Progenitor cell of endocrine pancreas (in vitro differentiated cells): ENCODE measurements at regions not wholly inside any gene's neighbourhood (a gene's known extent, or its start where the extent isn't known, plus 50 kb on each side); places are given as distances from the start of the nearest gene placed in this dataset.

ENCODE experiments used
- DNase-seq: peaks from one replicate; pipeline ENCODE4 v3.0.0; 2021; ENCODE audit warnings: low spot score; ENCODE audit not compliant: unreplicated experiment
- H3K27ac Mint-ChIP-seq: 2 replicates; pipeline ENCODE4 v1.8.0; 2021; ENCODE audit warnings: mild to moderate bottlenecking, moderate library complexity, mixed read lengths
- H3K27me3 Mint-ChIP-seq: 2 replicates; pipeline ENCODE4 v1.8.0; 2021; ENCODE audit warnings: mixed read lengths
- H3K36me3 Mint-ChIP-seq: 2 replicates; pipeline ENCODE4 v1.8.0; 2022; ENCODE audit warnings: mixed read lengths; ENCODE audit not compliant: insufficient read depth
- H3K4me1 Mint-ChIP-seq: 2 replicates; pipeline ENCODE4 v1.8.0; 2021; ENCODE audit warnings: low read depth, mixed read lengths
- H3K4me3 Mint-ChIP-seq: 2 replicates; pipeline ENCODE4 v1.8.0; 2021; ENCODE audit warnings: low read depth, mild to moderate bottlenecking, moderate library complexity, mixed read lengths
- H3K9me3 Mint-ChIP-seq: 2 replicates; pipeline ENCODE4 v1.8.0; 2021; ENCODE audit warnings: low read depth, mixed read lengths
- CTCF ChIP-seq: fragments of 200-600 bp; sonication (generic); IDR thresholded peaks from one replicate; pipeline ENCODE4 v1.5.0; 2021; ENCODE audit warnings: antibody characterized with exemption, mild to moderate bottlenecking; ENCODE audit not compliant: unreplicated experiment

- no peak for TF ChIP-seq CTCF
- Mint-ChIP-seq H3K27me3 (peaks cover 33% of the 10 kb centered on the region), H3K4me3 (no peak overlapping the region), H3K4me1 (peaks cover 7% of the 10 kb centered on the region), H3K27ac (no peak overlapping the region), H3K36me3 (no peaks in the 10 kb centered on the region), H3K9me3 (no peaks in the 10 kb centered on the region)
- DNase-seq: no peak
Observed at GRCh38 chr15:98524838-98525660, 123.3 kb upstream of the IGF1R start.

GRCh38 chr15:98525661-98526001 lies 122.7 kb upstream of the IGF1R start:
- Mint-ChIP-seq H3K9me3 (no peaks in the 10 kb centered on the region), H3K4me1 (peaks cover 7% of the 10 kb centered on the region), H3K36me3 (no peaks in the 10 kb centered on the region), H3K27ac (no peak overlapping the region), H3K27me3 (peaks cover 34% of the 10 kb centered on the region), H3K4me3 (no peak overlapping the region)
- no peak for DNase-seq
- no peak for TF ChIP-seq CTCF

- H3K4me3 Mint-ChIP-seq: no peak overlapping the region
- peaks cover 38% of the 10 kb centered on the region for H3K27me3 Mint-ChIP-seq
- DNase-seq: no peak
- H3K4me1 Mint-ChIP-seq: peaks cover 7% of the 10 kb centered on the region
- H3K9me3 Mint-ChIP-seq: no peaks in the 10 kb centered on the region
- no peak overlapping the region for H3K27ac Mint-ChIP-seq
- H3K36me3 Mint-ChIP-seq: no peaks in the 10 kb centered on the region
- no peak for TF ChIP-seq CTCF
Observed at GRCh38 chr15:98526094-98526493, 122.2 kb upstream of the IGF1R start.

- no peaks in the 10 kb centered on the region for H3K9me3 Mint-ChIP-seq
- no peaks in the 10 kb centered on the region for H3K36me3 Mint-ChIP-seq
- H3K4me1 Mint-ChIP-seq: peaks cover 7% of the 10 kb centered on the region
- no peak for DNase-seq
- no peak for TF ChIP-seq CTCF
- no peak overlapping the region for H3K4me3 Mint-ChIP-seq
- H3K27ac Mint-ChIP-seq: peak overlapping the region; percentile 57
- peaks cover 46% of the 10 kb centered on the region for H3K27me3 Mint-ChIP-seq
Observed at GRCh38 chr15:98528046-98528725, 120.2 kb upstream of the IGF1R start.

- Mint-ChIP-seq H3K4me3 (no peak overlapping the region), H3K27me3 (peaks cover 48% of the 10 kb centered on the region), H3K4me1 (peaks cover 6% of the 10 kb centered on the region), H3K27ac (no peak overlapping the region), H3K9me3 (no peaks in the 10 kb centered on the region), H3K36me3 (no peaks in the 10 kb centered on the region)
- no peak for DNase-seq
- TF ChIP-seq CTCF: no peak
Observed at GRCh38 chr15:98529205-98530145, 118.9 kb upstream of the IGF1R start.
